ENCODE measurements at regions not wholly inside any gene's neighbourhood (a gene's known extent, or its start where the extent isn't known, plus 50 kb on each side); places are given as distances from the start of the nearest gene placed in this dataset.
"Not testable (repeated sequence)": the region's sequence is repeated elsewhere in the genome, so short reads cannot be mapped to it uniquely, and the experiment has no call there.

- no peak for DNase-seq
These were observed 134.1 kb downstream of the COX18 start for GRCh38 chr4:72935462-72935861.

- no peak for DNase-seq
These were observed 136.5 kb downstream of the COX18 start for GRCh38 chr4:72933029-72933428.

GRCh38 chr4:72931346-72931745 is 138.2 kb downstream of the COX18 start:
- DNase-seq = no peak

GRCh38 chr4:72929596-72930274 is 139.8 kb downstream of the COX18 start:
- not testable (repeated sequence) for DNase-seq

- no peak for DNase-seq
These were observed 144.7 kb downstream of the COX18 start for GRCh38 chr4:72924814-72925213.

- DNase-seq = no peak
These were observed 149.6 kb downstream of the COX18 start for GRCh38 chr4:72919937-72920336.

- DNase-seq = no peak
These were observed 150.1 kb downstream of the COX18 start for GRCh38 chr4:72919464-72919863.

- no peak for DNase-seq
These were observed 151.2 kb downstream of the COX18 start for GRCh38 chr4:72918362-72918761.

- no peak for DNase-seq
These were observed 158.2 kb downstream of the COX18 start for GRCh38 chr4:72911316-72911715.

GRCh38 chr4:72909461-72909860 is 160.1 kb downstream of the COX18 start:
- DNase-seq = no peak

GRCh38 chr4:72902354-72902753 is 167.2 kb downstream of the COX18 start:
- no peak for DNase-seq

GRCh38 chr4:72901553-72901952 is 168.0 kb downstream of the COX18 start:
- no peak for DNase-seq

- DNase-seq = no peak
These were observed 168.6 kb downstream of the COX18 start for GRCh38 chr4:72900952-72901351.

- DNase-seq = no peak
These were observed 169.9 kb downstream of the COX18 start for GRCh38 chr4:72899621-72900020.

GRCh38 chr4:72899214-72899613 is 170.3 kb downstream of the COX18 start:
- no peak for DNase-seq

- no peak for DNase-seq
These were observed 173.0 kb downstream of the COX18 start for GRCh38 chr4:72896515-72896914.

- DNase-seq = no peak
These were observed 174.1 kb downstream of the COX18 start for GRCh38 chr4:72895408-72895807.

GRCh38 chr4:72893354-72894066 is 176.0 kb downstream of the COX18 start:
- DNase-seq = no peak

- no peak for DNase-seq
These were observed 181.2 kb downstream of the COX18 start for GRCh38 chr4:72888331-72888730.

GRCh38 chr4:72887152-72887551 is 182.4 kb downstream of the COX18 start:
- no peak for DNase-seq

GRCh38 chr4:72886602-72887001 is 182.9 kb downstream of the COX18 start:
- DNase-seq = no peak

- not testable (repeated sequence) for DNase-seq
These were observed 185.3 kb downstream of the COX18 start for GRCh38 chr4:72884225-72884624.

GRCh38 chr4:72876946-72877345 is 192.6 kb downstream of the COX18 start:
- no peak for DNase-seq

GRCh38 chr4:72875545-72875944 is 194.0 kb downstream of the COX18 start:
- no peak for DNase-seq

GRCh38 chr4:72875138-72875537 is 194.4 kb downstream of the COX18 start:
- DNase-seq = no peak

All from NCI-H146 (cell line).